A673 (cell line): ENCODE measurements at regions not wholly inside any gene's neighbourhood (a gene's known extent, or its start where the extent isn't known, plus 50 kb on each side); places are given as distances from the start of the nearest gene placed in this dataset.
"Not testable (repeated sequence)": the region's sequence is repeated elsewhere in the genome, so short reads cannot be mapped to it uniquely, and the experiment has no call there.

Source experiments
- BruUV-seq: library from RNA; stranded (reverse); fragments of 400-500 nt; replicated peaks from 2 replicates; lab custom pipeline; 2021; lab: Mats Ljungman, UMichigan
- CTCF ChIA-PET: fragments of 300-600 bp; sonication (Branson Sonifier 250); formaldehyde crosslinking; loops from one replicate; lab custom pipeline; 2022; ENCODE audit warnings: antibody characterized with exemption; lab: Charles Lee
- POLR2A ChIA-PET: fragments of 300-600 bp; sonication (Branson Sonifier 250); formaldehyde crosslinking; loops from one replicate; lab custom pipeline; 2022; ENCODE audit warnings: antibody characterized with exemption; ENCODE audit not compliant: low non-redundant PET; lab: Charles Lee
- DNase-seq: peaks from one replicate; pipeline ENCODE4 v3.0.0-alpha.2; 2015; ENCODE audit warnings: low spot score
- H3K27ac ChIP-seq: fragments of 200-600 bp; sonication (generic); 2 replicates; pipeline ENCODE4 v1.5.1; 2016; ENCODE audit warnings: mixed run types, low read depth, mild to moderate bottlenecking, mixed read lengths, antibody characterized with exemption, low read length; ENCODE audit not compliant: poor library complexity, severe bottlenecking
- H3K27me3 ChIP-seq: fragments of 200-600 bp; sonication (generic); replicated peaks from 2 replicates; pipeline ENCODE4 v1.6.1; 2017; ENCODE audit warnings: mixed run types, low read depth, mild to moderate bottlenecking, mixed read lengths, antibody characterized with exemption, low read length; ENCODE audit not compliant: insufficient read depth, poor library complexity
- H3K36me3 ChIP-seq: fragments of 200-600 bp; sonication (generic); 2 replicates; pipeline ENCODE4 v1.6.1; 2016; ENCODE audit warnings: mixed run types, mild to moderate bottlenecking, mixed read lengths, antibody characterized with exemption, low read length; ENCODE audit not compliant: insufficient read depth, poor library complexity, severe bottlenecking
- H3K4me1 ChIP-seq: fragments of 200-600 bp; sonication (generic); 2 replicates; pipeline ENCODE4 v1.6.1; 2017; ENCODE audit warnings: mixed run types, mild to moderate bottlenecking, mixed read lengths, antibody characterized with exemption, low read length; ENCODE audit not compliant: insufficient read depth, poor library complexity, severe bottlenecking
- H3K4me3 ChIP-seq: fragments of 200-600 bp; sonication (generic); 2 replicates; pipeline ENCODE4 v1.5.1; 2016; ENCODE audit warnings: low read depth, mixed run types, mild to moderate bottlenecking, mixed read lengths, low read length; ENCODE audit not compliant: poor library complexity, severe bottlenecking
- H3K9me3 ChIP-seq: fragments of 200-600 bp; sonication (generic); 2 replicates; pipeline ENCODE4 v1.6.1; 2016; ENCODE audit warnings: mixed run types, low read depth, mild to moderate bottlenecking, mixed read lengths, antibody characterized with exemption, low read length; ENCODE audit not compliant: poor library complexity, severe bottlenecking
- CTCF ChIP-seq: fragments of 300-800, 200-600 bp; sonication (generic); conservative IDR thresholded peaks from 2 replicates; pipeline ENCODE4 v1.5.1; 2017; ENCODE audit warnings: low read depth, mild to moderate bottlenecking, antibody characterized with exemption, low read length, moderate library complexity, mixed read lengths
- EZH2 ChIP-seq: fragments of 200-600 bp; sonication (generic); IDR thresholded peaks from 2 replicates; pipeline ENCODE4 v1.6.1; 2017; ENCODE audit warnings: borderline replicate concordance, low read depth, mild to moderate bottlenecking, mixed read lengths, antibody characterized with exemption, low read length; ENCODE audit not compliant: poor library complexity, severe bottlenecking
- intact Hi-C: fragments of 100-400 bp; cut with micrococcal nuclease; formaldehyde crosslinking; loops from one replicate; pipeline ENCODE4 v1.10.0; 2022; ENCODE audit not compliant: unreplicated experiment

GRCh38 chr10:9399275-9399983, 1344.9 kb downstream of the GATA3 start:
- POLR2A ChIA-PET, result no interaction called here
- Histone ChIP-seq H3K9me3 (no peaks in the 10 kb centered on the region), H3K4me1 (no peaks in the 10 kb centered on the region), H3K4me3 (no peak overlapping the region), H3K36me3 (no peaks in the 10 kb centered on the region), H3K27me3 (peaks cover 11% of the 10 kb centered on the region), H3K27ac (no peak overlapping the region)
- CTCF ChIA-PET, result no interaction called here
- intact Hi-C loops, result no loop called here
- TF ChIP-seq EZH2, result no peak
- DNase-seq, result no peak
- BruUV-seq, result no TSS peak

- CTCF ChIA-PET, H3K27ac ChIP-seq, POLR2A ChIA-PET, DNase-seq, H3K27me3 ChIP-seq, H3K9me3 ChIP-seq, H3K4me1 ChIP-seq, intact Hi-C loops, H3K4me3 ChIP-seq, BruUV-seq, H3K36me3 ChIP-seq: not testable (repeated sequence)
These were observed 1347.6 kb downstream of the GATA3 start for GRCh38 chr10:9402067-9402466.

GRCh38 chr10:9402507-9403195, 1348.2 kb downstream of the GATA3 start:
- H3K4me3 ChIP-seq, DNase-seq, BruUV-seq, H3K9me3 ChIP-seq, H3K27me3 ChIP-seq, intact Hi-C loops, H3K27ac ChIP-seq, H3K4me1 ChIP-seq, H3K36me3 ChIP-seq, CTCF ChIA-PET, POLR2A ChIA-PET: not testable (repeated sequence)

- H3K27ac ChIP-seq, BruUV-seq, DNase-seq, H3K4me3 ChIP-seq, H3K27me3 ChIP-seq, CTCF ChIA-PET, H3K4me1 ChIP-seq, H3K9me3 ChIP-seq, H3K36me3 ChIP-seq, POLR2A ChIA-PET, intact Hi-C loops: not testable (repeated sequence)
These were observed 1352.7 kb downstream of the GATA3 start for GRCh38 chr10:9407201-9407600.

- ChIA-PET POLR2A (no interaction called here), CTCF (no interaction called here)
- H3K4me1 ChIP-seq, result no peaks in the 10 kb centered on the region
- H3K4me3 ChIP-seq, result no peak overlapping the region
- intact Hi-C loops, result no loop called here
- no TSS peak for BruUV-seq
- TF ChIP-seq EZH2 (no peak), CTCF (no peak)
- H3K27ac ChIP-seq, result no peak overlapping the region
- no peaks in the 10 kb centered on the region for H3K9me3 ChIP-seq
- DNase-seq, result no peak
- H3K36me3 ChIP-seq, result no peaks in the 10 kb centered on the region
- peaks cover 3% of the 10 kb centered on the region for H3K27me3 ChIP-seq
These were observed 1361.8 kb downstream of the GATA3 start for GRCh38 chr10:9416331-9416730.
